ENCODE measurements at regions not wholly inside any gene's neighbourhood (a gene's known extent, or its start where the extent isn't known, plus 50 kb on each side); places are given as distances from the start of the nearest gene placed in this dataset.

GRCh38 chr15:85307687-85308045 is 72.7 kb upstream of the AKAP13 start:
- no peak for DNase-seq (ENCODE audit: low read depth)

DNA sequence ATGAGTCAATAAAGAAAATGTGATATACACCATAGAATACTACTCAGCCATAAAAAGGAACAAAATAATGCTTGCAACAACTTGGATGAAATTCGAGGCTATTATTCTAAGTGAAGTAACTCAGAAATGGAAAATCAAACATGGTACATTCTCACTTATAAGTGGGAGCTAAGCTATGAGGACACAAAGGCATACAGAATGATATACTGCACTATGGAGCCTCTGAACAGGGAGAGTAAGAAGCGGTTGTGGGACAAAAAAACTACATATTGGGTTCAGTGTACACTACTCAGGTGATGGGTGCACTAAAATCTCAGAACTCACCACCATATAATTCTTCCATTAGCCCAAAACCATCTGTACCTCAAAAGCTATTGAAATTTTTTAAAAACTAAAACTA is 68.8 kb upstream of the AKAP13 start:
- DNase-seq (ENCODE audit: low read depth), result no peak

GRCh38 chr15:85312486-85312885 is 67.9 kb upstream of the AKAP13 start:
- peak; percentile 74 for DNase-seq (ENCODE audit: low read depth)

- DNase-seq (ENCODE audit: low read depth), result peak; percentile 77
These were observed 67.5 kb upstream of the AKAP13 start for GRCh38 chr15:85312929-85313331.

DNA sequence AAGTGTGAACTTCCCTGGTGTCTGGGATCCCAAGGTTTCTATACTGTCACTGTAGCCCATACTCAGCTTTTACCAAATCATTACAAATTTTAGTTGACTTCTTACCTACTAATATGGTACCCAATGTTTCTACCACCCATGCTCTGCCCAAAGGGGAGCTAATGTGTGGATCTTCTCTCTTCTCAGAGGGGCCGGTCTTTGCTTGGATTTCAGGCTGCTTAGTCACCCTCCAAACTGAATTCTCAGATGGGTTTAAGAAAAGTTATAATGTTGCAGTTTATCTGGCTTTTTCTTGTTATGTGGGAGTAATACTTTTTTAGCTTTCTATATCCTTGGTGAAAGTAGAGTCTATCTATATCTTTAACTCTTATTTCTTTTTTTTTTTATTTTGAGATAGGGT is 67.1 kb upstream of the AKAP13 start:
- DNase-seq (ENCODE audit: low read depth), result peak; percentile 54

- peak; percentile 70 for DNase-seq (ENCODE audit: low read depth)
These were observed 66.3 kb upstream of the AKAP13 start for GRCh38 chr15:85314146-85314545.

- peak; percentile 40 for DNase-seq (ENCODE audit: low read depth)
These were observed 65.8 kb upstream of the AKAP13 start for GRCh38 chr15:85314633-85315032.

- peak; percentile 95 for DNase-seq (ENCODE audit: low read depth)
These were observed 64.0 kb upstream of the AKAP13 start for GRCh38 chr15:85316244-85316934.

GRCh38 chr15:85318048-85318731 is 62.2 kb upstream of the AKAP13 start:
- DNase-seq (ENCODE audit: low read depth), result peak; percentile 97

- no peak for DNase-seq (ENCODE audit: low read depth)
These were observed 61.7 kb upstream of the AKAP13 start for GRCh38 chr15:85318732-85319076.

- DNase-seq (ENCODE audit: low read depth), result peak; percentile 19
These were observed 56.2 kb upstream of the AKAP13 start for GRCh38 chr15:85324202-85324601.

- no peak for DNase-seq (ENCODE audit: low read depth)
These were observed 54.6 kb upstream of the AKAP13 start for GRCh38 chr15:85325834-85326233.

DNA sequence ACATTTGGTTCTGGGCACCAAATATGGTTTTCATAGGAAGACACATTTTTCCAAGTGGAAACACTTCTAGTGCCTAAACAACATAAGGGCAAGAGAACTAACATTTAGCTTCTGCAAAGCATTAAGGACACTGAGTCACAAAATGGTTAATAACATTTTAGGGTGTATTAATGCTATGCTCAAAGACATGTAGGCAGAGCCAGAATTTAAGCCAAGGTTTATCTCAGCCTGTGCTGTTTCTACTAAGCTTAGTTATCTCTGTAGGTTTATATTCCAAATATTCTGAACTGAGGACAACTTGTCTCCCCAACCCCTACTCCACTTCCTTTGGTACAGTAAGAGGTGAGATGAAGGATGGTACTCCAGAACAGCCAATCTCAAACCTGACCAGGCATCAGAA is 54.1 kb upstream of the AKAP13 start:
- no peak for DNase-seq (ENCODE audit: low read depth)

GRCh38 chr15:85327820-85328219 is 52.6 kb upstream of the AKAP13 start:
- no peak for DNase-seq (ENCODE audit: low read depth)

DNA sequence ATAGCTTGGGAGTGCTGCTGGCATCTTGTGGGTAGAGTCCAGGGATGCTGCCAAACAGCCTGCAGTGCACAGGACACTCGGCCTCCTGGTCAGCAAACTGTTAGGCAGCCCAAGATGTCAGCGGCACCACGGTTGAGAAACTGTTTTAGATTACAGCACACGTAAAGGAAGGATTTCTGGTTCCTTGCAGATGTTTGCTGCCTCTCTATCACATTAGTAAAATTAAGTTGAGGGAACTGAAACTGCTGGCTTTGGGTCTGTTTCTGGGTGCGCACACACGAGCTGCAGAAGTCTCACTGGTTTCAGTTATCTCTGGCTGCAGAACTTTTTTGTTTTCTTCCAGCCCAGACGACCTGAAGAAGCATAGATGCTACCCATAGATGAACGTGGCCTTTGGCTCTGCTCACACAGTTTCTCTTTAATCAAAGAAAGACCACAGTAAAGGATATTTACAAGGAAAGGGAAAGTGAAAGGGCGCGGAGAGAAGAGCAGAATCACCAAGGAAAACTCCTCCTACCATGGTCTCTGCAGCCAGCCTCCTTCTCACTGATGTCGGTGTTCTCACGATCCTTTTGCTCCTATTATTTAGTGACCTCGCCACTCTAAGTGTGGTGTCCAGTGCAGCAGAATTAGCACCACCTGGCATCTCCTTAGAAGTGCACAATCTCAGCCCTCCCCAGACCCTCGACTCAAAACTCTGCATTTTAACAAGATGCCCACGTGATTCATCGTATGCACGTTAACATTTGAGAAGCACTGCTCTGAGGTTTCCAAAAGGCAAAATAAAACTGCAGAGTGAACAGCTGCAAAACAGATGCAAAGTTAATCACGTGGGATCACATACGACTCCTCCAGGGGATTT is 50.6 kb upstream of the AKAP13 start:
- peak; percentile 71 for DNase-seq (ENCODE audit: low read depth)

Data from EH (cell line).